H9 (cell line): ENCODE measurements at regions not wholly inside any gene's neighbourhood (a gene's known extent, or its start where the extent isn't known, plus 50 kb on each side); places are given as distances from the start of the nearest gene placed in this dataset.

Source experiments
- DNase-seq: peaks from one replicate; pipeline ENCODE4 v3.0.0-alpha.2; 2017
- H2AFZ ChIP-seq: one replicate; pipeline ENCODE4 v1.6.1; 2013; ENCODE audit warnings: mild to moderate bottlenecking, low read length, control low read depth, moderate library complexity
- H2AK5ac ChIP-seq: 2 replicates; pipeline ENCODE4 v1.6.1; 2013; ENCODE audit warnings: low read length, control low read depth, mixed read lengths; ENCODE audit not compliant: insufficient read length
- H2BK120ac ChIP-seq: one replicate; pipeline ENCODE4 v1.6.1; 2013; ENCODE audit warnings: low read depth, mild to moderate bottlenecking, low read length, control low read depth, inconsistent platforms; ENCODE audit not compliant: poor library complexity, severe bottlenecking
- H2BK12ac ChIP-seq: 2 replicates; pipeline ENCODE4 v1.6.1; 2013; ENCODE audit warnings: low read length, control low read depth, mixed read lengths, low read depth; ENCODE audit not compliant: insufficient read length
- H2BK15ac ChIP-seq: 2 replicates; pipeline ENCODE4 v1.6.1; 2013; ENCODE audit warnings: low read depth, low read length, control low read depth
- H2BK20ac ChIP-seq: one replicate; pipeline ENCODE4 v1.6.1; 2013; ENCODE audit warnings: low read depth, mild to moderate bottlenecking, low read length, control low read depth, inconsistent platforms; ENCODE audit not compliant: poor library complexity, severe bottlenecking
- H2BK5ac ChIP-seq: 2 replicates; pipeline ENCODE4 v1.6.1; 2013; ENCODE audit warnings: low read length, control low read depth, mixed read lengths; ENCODE audit not compliant: insufficient read length
- H3K14ac ChIP-seq: 2 replicates; pipeline ENCODE4 v1.6.1; 2013; ENCODE audit warnings: low read length, control low read depth; ENCODE audit not compliant: insufficient read depth
- H3K18ac ChIP-seq: 2 replicates; pipeline ENCODE4 v1.6.1; 2013; ENCODE audit warnings: low read depth, mild to moderate bottlenecking, mixed read lengths, low read length, control low read depth; ENCODE audit not compliant: insufficient read length
- H3K23ac ChIP-seq: 2 replicates; pipeline ENCODE4 v1.6.1; 2013; ENCODE audit warnings: low read length, control low read depth, mixed read lengths, low read depth; ENCODE audit not compliant: insufficient read length
- H3K23me2 ChIP-seq: 2 replicates; pipeline ENCODE4 v1.6.1; 2013; ENCODE audit warnings: low read depth, mild to moderate bottlenecking, mixed read lengths, low read length, control low read depth; ENCODE audit not compliant: insufficient read length, poor library complexity, severe bottlenecking
- H3K27ac ChIP-seq: 2 replicates; pipeline ENCODE4 v1.5.1; 2013; ENCODE audit warnings: low read length, control low read depth, mixed read lengths, low read depth; ENCODE audit not compliant: insufficient read length
- H3K27me3 ChIP-seq: 2 replicates; pipeline ENCODE4 v1.6.1; 2013; ENCODE audit warnings: low read length, control low read depth, inconsistent platforms; ENCODE audit not compliant: insufficient read depth
- H3K4ac ChIP-seq: 2 replicates; pipeline ENCODE4 v1.6.1; 2013; ENCODE audit warnings: low read depth, mild to moderate bottlenecking, control low read depth, inconsistent platforms, low read length, moderate library complexity
- H3K4me1 ChIP-seq: 2 replicates; pipeline ENCODE4 v1.6.1; 2013; ENCODE audit warnings: low read length, control low read depth, inconsistent platforms; ENCODE audit not compliant: insufficient read depth
- H3K4me2 ChIP-seq: 2 replicates; pipeline ENCODE4 v1.6.1; 2013; ENCODE audit warnings: low read length, control low read depth, mixed read lengths; ENCODE audit not compliant: insufficient read length, insufficient read depth
- H3K56ac ChIP-seq: 2 replicates; pipeline ENCODE4 v1.6.1; 2013; ENCODE audit warnings: low read depth, mild to moderate bottlenecking, mixed read lengths, low read length, control low read depth; ENCODE audit not compliant: insufficient read length
- H3K79me1 ChIP-seq: 2 replicates; pipeline ENCODE4 v1.6.1; 2013; ENCODE audit warnings: low read depth, mild to moderate bottlenecking, moderate library complexity, low read length, control low read depth, inconsistent platforms; ENCODE audit not compliant: insufficient read depth, poor library complexity, severe bottlenecking
- H3K79me2 ChIP-seq: 2 replicates; pipeline ENCODE4 v1.6.1; 2013; ENCODE audit warnings: low read length, control low read depth, inconsistent platforms; ENCODE audit not compliant: insufficient read depth
- H3K9ac ChIP-seq: 2 replicates; pipeline ENCODE4 v1.6.1; 2013; ENCODE audit warnings: low read length, control low read depth, mixed read lengths; ENCODE audit not compliant: insufficient read length; ENCODE audit errors: extremely low read depth
- H3K9me3 ChIP-seq: one replicate; pipeline ENCODE4 v1.6.1; 2013; ENCODE audit warnings: low read depth, low read length, inconsistent platforms; ENCODE audit not compliant: control insufficient read depth
- H3T11ph ChIP-seq: one replicate; pipeline ENCODE4 v1.6.1; 2013; ENCODE audit warnings: mild to moderate bottlenecking, low read length, control low read depth, inconsistent platforms
- H4K20me1 ChIP-seq: one replicate; pipeline ENCODE4 v1.6.1; 2013; ENCODE audit not compliant: control insufficient read depth, insufficient read length, insufficient read depth
- H4K5ac ChIP-seq: 2 replicates; pipeline ENCODE4 v1.6.1; 2013; ENCODE audit warnings: low read depth, mild to moderate bottlenecking, mixed read lengths, low read length, control low read depth; ENCODE audit not compliant: insufficient read length
- H4K8ac ChIP-seq: replicated peaks from 2 replicates; pipeline ENCODE4 v1.6.1; 2013; ENCODE audit warnings: low read length, control low read depth, mixed read lengths, low read depth; ENCODE audit not compliant: insufficient read length
- H4K91ac ChIP-seq: 2 replicates; pipeline ENCODE4 v1.6.1; 2013; ENCODE audit warnings: low read depth, mild to moderate bottlenecking, moderate library complexity, mixed read lengths, low read length, control low read depth; ENCODE audit not compliant: insufficient read length
- H3K27ac Mint-ChIP-seq, 3 experiments: 2 replicates in 2 of 3; 3 replicates in 1 of 3; pipeline ENCODE4 v1.8.0; 2020 to 2021; ENCODE audit warnings: mixed read lengths in 3 of 3, mild to moderate bottlenecking in 1 of 3, moderate library complexity in 1 of 3
- H3K27me3 Mint-ChIP-seq: 2 replicates; pipeline ENCODE4 v1.8.0; 2021; ENCODE audit warnings: low read depth, mild to moderate bottlenecking, moderate library complexity, mixed read lengths
- H3K36me3 Mint-ChIP-seq, 3 experiments: 2 replicates in 2 of 3; 3 replicates in 1 of 3; pipeline ENCODE4 v1.8.0; 2020 to 2021; ENCODE audit warnings: low read depth in 3 of 3, mixed read lengths in 3 of 3; ENCODE audit not compliant: insufficient read depth in 1 of 3
- H3K4me1 Mint-ChIP-seq, 2 experiments: 2 replicates each; pipeline ENCODE4 v1.8.0; 2020; ENCODE audit warnings: mixed read lengths in 2 of 2
- H3K4me3 Mint-ChIP-seq, 2 experiments: 2 replicates in 1 of 2; 3 replicates in 1 of 2; pipeline ENCODE4 v1.8.0; 2020 to 2021; ENCODE audit warnings: mild to moderate bottlenecking in 2 of 2, mixed read lengths in 2 of 2, moderate library complexity in 1 of 2
- H3K9me3 Mint-ChIP-seq, 2 experiments: 2 replicates in 1 of 2; 3 replicates in 1 of 2; pipeline ENCODE4 v1.8.0; 2020; ENCODE audit warnings: mild to moderate bottlenecking in 2 of 2, mixed read lengths in 2 of 2, moderate library complexity in 1 of 2
- CTCF ChIP-seq: fragments of 200-600 bp; sonication (generic); conservative IDR thresholded peaks from 3 replicates; pipeline ENCODE4 v1.8.0; 2021; ENCODE audit warnings: antibody characterized with exemption, mild to moderate bottlenecking
- WGBS: extraction: QIAGEN DNeasy Blood & Tissue Kit; methylation state at CpG from one replicate; pipeline ENCODE4 v1.1.7; 2013; ENCODE audit warnings: missing lambda C conversion rate, low lambda C conversion rate, mixed read lengths; ENCODE audit not compliant: insufficient read length; ENCODE audit errors: extremely low coverage; 5-methylcytosine and 5-hydroxymethylcytosine counted together

- Histone ChIP-seq H2BK5ac (no peak overlapping the region), H3K79me1 (no peaks in the 10 kb centered on the region)
- WGBS = no CpG with 5 or more reads among the region's 1 CpG
These were observed 835.5 kb upstream of the GCFC2 start for GRCh38 chr2:76546207-76546606.

More at GRCh38 chr2:76546207-76546606, 835.5 kb upstream of the GCFC2 start:
- Histone ChIP-seq H3K4me1 (no peaks in the 10 kb centered on the region), H3K9ac (no peak overlapping the region), H2BK120ac (no peak overlapping the region), H4K8ac (no peak overlapping the region), H4K5ac (no peak overlapping the region), H4K91ac (no peak overlapping the region), H2AFZ (no peak overlapping the region), H3K4ac (no peak overlapping the region), H2BK20ac (no peak overlapping the region), H3K9me3 (no peaks in the 10 kb centered on the region), H3K4me2 (no peak overlapping the region), H3K79me2 (no peaks in the 10 kb centered on the region), H3K23me2 (no peaks in the 10 kb centered on the region), H3K27ac (no peak overlapping the region), H3K14ac (no peak overlapping the region), H2BK15ac (no peak overlapping the region), H2BK12ac (no peak overlapping the region), H3K56ac (no peak overlapping the region), H3K23ac (no peak overlapping the region), H3K18ac (no peak overlapping the region), H4K20me1 (no peaks in the 10 kb centered on the region), H2AK5ac (no peak overlapping the region), H3K27me3 (no peaks in the 10 kb centered on the region), H3T11ph (no peak overlapping the region)
- H3K27me3 Mint-ChIP-seq = no peaks in the 10 kb centered on the region
- no peak for DNase-seq
- H3K36me3 Mint-ChIP-seq = no peaks in the 10 kb centered on the region
- no peaks in the 10 kb centered on the region for H3K9me3 Mint-ChIP-seq
- no peak overlapping the region for H3K4me3 Mint-ChIP-seq
- no peak for TF ChIP-seq CTCF
- H3K27ac Mint-ChIP-seq = no peak overlapping the region
- H3K4me1 Mint-ChIP-seq = peaks cover 4 to 11% of the 10 kb centered on the region in 2 experiments; a peak in 3 of 4 replicates
